SK-N-SH (cell line): ENCODE measurements at regions not wholly inside any gene's neighbourhood (a gene's known extent, or its start where the extent isn't known, plus 50 kb on each side); places are given as distances from the start of the nearest gene placed in this dataset.

Source experiments
- EZH2phosphoT487 ChIP-seq: fragments of 200-600 bp; sonication (generic); IDR thresholded peaks from 2 replicates; pipeline ENCODE4 v1.6.1; 2017; ENCODE audit warnings: low read depth, mixed run types, mild to moderate bottlenecking, antibody characterized with exemption, moderate library complexity, borderline replicate concordance
- GABPA ChIP-seq: IDR thresholded peaks from 2 replicates; pipeline ENCODE4 v1.4.0; 2012; ENCODE audit warnings: low read depth, mild to moderate bottlenecking
- RAD21 ChIP-seq: IDR thresholded peaks from 2 replicates; pipeline ENCODE4 v1.6.1; 2012; ENCODE audit warnings: mild to moderate bottlenecking, low read length
- SMC3 ChIP-seq: IDR thresholded peaks from 2 replicates; pipeline ENCODE4 v1.6.1; 2012; ENCODE audit warnings: low read depth, low read length, improper control_type of control experiment
- TF ChIP-seq, protein P1 (sequence below): fragments of 200-600 bp; sonication (generic); IDR thresholded peaks from 2 replicates; pipeline ENCODE4 v1.6.1; 2017; ENCODE audit warnings: antibody characterized with exemption, mild to moderate bottlenecking, moderate library complexity
- TF ChIP-seq, protein P2 (sequence below): IDR thresholded peaks from 2 replicates; pipeline ENCODE4 v1.4.0; 2012; ENCODE audit warnings: low read depth

DNA sequence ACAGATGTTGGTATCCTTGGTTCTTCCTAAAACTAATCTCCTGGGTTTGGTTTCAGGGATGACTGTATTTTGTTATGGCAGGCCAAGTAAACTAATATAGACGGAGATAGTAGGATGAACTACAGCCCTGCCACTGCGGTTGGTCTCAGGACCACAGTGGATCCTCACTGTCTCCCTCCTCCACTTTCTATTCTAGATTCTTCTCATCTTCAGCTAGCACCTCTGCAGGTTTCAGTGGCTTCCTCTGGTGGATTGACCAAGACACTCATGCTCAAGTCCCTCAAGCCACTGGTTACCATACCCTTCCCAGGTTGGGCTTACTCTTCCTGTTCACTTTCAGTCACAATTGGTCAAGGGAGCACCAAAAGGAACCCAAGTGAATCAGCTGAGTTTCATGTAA is 71.1 kb upstream of the CLDN18 start:
- TF ChIP-seq SMC3 (no peak), RAD21 (no peak), EZH2phosphoT487 (no peak), GABPA (no peak)
- TF ChIP-seq, protein P1, sequence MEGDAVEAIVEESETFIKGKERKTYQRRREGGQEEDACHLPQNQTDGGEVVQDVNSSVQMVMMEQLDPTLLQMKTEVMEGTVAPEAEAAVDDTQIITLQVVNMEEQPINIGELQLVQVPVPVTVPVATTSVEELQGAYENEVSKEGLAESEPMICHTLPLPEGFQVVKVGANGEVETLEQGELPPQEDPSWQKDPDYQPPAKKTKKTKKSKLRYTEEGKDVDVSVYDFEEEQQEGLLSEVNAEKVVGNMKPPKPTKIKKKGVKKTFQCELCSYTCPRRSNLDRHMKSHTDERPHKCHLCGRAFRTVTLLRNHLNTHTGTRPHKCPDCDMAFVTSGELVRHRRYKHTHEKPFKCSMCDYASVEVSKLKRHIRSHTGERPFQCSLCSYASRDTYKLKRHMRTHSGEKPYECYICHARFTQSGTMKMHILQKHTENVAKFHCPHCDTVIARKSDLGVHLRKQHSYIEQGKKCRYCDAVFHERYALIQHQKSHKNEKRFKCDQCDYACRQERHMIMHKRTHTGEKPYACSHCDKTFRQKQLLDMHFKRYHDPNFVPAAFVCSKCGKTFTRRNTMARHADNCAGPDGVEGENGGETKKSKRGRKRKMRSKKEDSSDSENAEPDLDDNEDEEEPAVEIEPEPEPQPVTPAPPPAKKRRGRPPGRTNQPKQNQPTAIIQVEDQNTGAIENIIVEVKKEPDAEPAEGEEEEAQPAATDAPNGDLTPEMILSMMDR = no peak
- TF ChIP-seq, protein P2, sequence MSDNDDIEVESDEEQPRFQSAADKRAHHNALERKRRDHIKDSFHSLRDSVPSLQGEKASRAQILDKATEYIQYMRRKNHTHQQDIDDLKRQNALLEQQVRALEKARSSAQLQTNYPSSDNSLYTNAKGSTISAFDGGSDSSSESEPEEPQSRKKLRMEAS = no peak
